ENCODE measurements at regions not wholly inside any gene's neighbourhood (a gene's known extent, or its start where the extent isn't known, plus 50 kb on each side); places are given as distances from the start of the nearest gene placed in this dataset.

DNA sequence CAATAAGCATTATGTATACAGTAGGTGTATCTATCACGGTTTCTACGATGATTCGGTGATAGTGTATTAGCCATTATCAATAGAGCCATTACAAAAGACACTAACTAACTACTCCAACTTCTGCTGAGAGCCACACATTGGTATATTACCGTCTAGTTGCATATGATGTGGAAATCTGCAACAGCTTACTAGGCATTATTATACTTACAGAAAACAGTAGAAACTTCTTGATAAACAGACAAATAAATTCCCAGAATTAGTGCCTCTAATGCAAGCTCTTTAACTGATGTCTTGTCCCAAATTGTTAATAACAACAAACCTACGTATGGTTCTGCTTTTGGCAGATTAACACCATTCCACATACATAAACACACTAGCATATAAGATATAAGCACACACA lies 1923.0 kb upstream of the PIK3C3 start (continued):
- TF ChIP-seq, protein P1, sequence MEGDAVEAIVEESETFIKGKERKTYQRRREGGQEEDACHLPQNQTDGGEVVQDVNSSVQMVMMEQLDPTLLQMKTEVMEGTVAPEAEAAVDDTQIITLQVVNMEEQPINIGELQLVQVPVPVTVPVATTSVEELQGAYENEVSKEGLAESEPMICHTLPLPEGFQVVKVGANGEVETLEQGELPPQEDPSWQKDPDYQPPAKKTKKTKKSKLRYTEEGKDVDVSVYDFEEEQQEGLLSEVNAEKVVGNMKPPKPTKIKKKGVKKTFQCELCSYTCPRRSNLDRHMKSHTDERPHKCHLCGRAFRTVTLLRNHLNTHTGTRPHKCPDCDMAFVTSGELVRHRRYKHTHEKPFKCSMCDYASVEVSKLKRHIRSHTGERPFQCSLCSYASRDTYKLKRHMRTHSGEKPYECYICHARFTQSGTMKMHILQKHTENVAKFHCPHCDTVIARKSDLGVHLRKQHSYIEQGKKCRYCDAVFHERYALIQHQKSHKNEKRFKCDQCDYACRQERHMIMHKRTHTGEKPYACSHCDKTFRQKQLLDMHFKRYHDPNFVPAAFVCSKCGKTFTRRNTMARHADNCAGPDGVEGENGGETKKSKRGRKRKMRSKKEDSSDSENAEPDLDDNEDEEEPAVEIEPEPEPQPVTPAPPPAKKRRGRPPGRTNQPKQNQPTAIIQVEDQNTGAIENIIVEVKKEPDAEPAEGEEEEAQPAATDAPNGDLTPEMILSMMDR (conservative IDR thresholded peaks at IDR 0.05; ENCODE audit: low read depth in 2 of 2): no peak
- no peak for TF ChIP-seq STAT1 (IDR thresholded peaks at IDR 0.05; ENCODE audit: unreplicated experiment)
- TF ChIP-seq ZNF114 (CRISPR knock-in tag; IDR thresholded peaks at IDR 0.05): no peak
- no peak for TF ChIP-seq JUNB (IDR thresholded peaks at IDR 0.05; ENCODE audit: unreplicated experiment)
- no peak for TF ChIP-seq NANOG (IDR thresholded peaks at IDR 0.05; ENCODE audit: borderline replicate concordance)

DNA sequence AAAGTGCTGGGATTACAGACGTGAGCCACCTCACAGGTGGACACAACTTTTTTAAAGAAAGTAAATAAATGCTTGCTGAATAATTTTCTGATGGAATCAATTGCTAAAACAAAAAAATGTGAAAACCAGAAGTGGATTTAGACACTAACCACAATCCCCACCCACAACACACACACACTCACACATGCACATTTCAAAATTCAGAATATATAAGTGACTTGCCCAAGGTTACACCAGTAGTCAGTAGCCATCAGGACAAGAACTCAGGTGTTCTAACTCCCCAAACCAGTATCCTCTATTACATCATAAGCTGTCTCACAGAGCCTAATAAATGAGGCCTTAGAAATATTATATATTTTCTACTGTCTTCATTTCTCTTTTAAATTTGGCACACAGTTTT lies 1923.6 kb upstream of the PIK3C3 start:
- Histone ChIP-seq H3K4me3 (no peak overlapping the region), H4K20me1 (replicated peaks; ENCODE audit: insufficient read depth) (no peaks in the 10 kb centered on the region), H3K4me1 (ENCODE audit: insufficient read depth) (no peaks in the 10 kb centered on the region), H3K27ac (ENCODE audit: low read depth) (no peak overlapping the region), H3K27me3 (ENCODE audit: insufficient read depth) (no peaks in the 10 kb centered on the region), H3K9me2 (ENCODE audit: insufficient read depth) (no peaks in the 10 kb centered on the region), H3K4me2 (no peak overlapping the region), H3F3A (replicated peaks; ENCODE audit: low read depth) (no peaks in the 10 kb centered on the region), H3K36me3 (ENCODE audit: insufficient read depth) (no peaks in the 10 kb centered on the region), H2AFZ (no peak overlapping the region), H3K79me2 (replicated peaks; ENCODE audit: insufficient read depth) (no peaks in the 10 kb centered on the region)
- ATAC-seq: no peak
- DNase-seq (ENCODE audit: low spot score): no peak
- H3K4me3 Mint-ChIP-seq: no peak overlapping the region
- no peaks in the 10 kb centered on the region; the same call in 2 of the 3 replicates for H3K9me3 Mint-ChIP-seq
- H3K4me1 Mint-ChIP-seq: no peaks in the 10 kb centered on the region
- no peaks in the 10 kb centered on the region for H3K36me3 Mint-ChIP-seq (ENCODE audit: low read depth)
- no peaks in the 10 kb centered on the region for H3K27me3 Mint-ChIP-seq (ENCODE audit: insufficient read depth, low read depth, poor library complexity)
- no peak overlapping the region for H3K27ac Mint-ChIP-seq
- TF ChIP-seq, protein P2, sequence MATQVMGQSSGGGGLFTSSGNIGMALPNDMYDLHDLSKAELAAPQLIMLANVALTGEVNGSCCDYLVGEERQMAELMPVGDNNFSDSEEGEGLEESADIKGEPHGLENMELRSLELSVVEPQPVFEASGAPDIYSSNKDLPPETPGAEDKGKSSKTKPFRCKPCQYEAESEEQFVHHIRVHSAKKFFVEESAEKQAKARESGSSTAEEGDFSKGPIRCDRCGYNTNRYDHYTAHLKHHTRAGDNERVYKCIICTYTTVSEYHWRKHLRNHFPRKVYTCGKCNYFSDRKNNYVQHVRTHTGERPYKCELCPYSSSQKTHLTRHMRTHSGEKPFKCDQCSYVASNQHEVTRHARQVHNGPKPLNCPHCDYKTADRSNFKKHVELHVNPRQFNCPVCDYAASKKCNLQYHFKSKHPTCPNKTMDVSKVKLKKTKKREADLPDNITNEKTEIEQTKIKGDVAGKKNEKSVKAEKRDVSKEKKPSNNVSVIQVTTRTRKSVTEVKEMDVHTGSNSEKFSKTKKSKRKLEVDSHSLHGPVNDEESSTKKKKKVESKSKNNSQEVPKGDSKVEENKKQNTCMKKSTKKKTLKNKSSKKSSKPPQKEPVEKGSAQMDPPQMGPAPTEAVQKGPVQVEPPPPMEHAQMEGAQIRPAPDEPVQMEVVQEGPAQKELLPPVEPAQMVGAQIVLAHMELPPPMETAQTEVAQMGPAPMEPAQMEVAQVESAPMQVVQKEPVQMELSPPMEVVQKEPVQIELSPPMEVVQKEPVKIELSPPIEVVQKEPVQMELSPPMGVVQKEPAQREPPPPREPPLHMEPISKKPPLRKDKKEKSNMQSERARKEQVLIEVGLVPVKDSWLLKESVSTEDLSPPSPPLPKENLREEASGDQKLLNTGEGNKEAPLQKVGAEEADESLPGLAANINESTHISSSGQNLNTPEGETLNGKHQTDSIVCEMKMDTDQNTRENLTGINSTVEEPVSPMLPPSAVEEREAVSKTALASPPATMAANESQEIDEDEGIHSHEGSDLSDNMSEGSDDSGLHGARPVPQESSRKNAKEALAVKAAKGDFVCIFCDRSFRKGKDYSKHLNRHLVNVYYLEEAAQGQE (IDR thresholded peaks at IDR 0.05; ENCODE audit: unreplicated experiment): no peak
- TF ChIP-seq STAT1 (IDR thresholded peaks at IDR 0.05; ENCODE audit: unreplicated experiment) (no peak), ZNF331 (CRISPR knock-in tag; IDR thresholded peaks at IDR 0.05; ENCODE audit: low read depth) (no peak), EZH2 (IDR thresholded peaks at IDR 0.05; ENCODE audit: low read depth, unreplicated experiment) (no peak), JUNB (IDR thresholded peaks at IDR 0.05; ENCODE audit: unreplicated experiment) (no peak), ZNF114 (CRISPR knock-in tag; IDR thresholded peaks at IDR 0.05) (no peak), POLR2AphosphoS5 (IDR thresholded peaks at IDR 0.05; ENCODE audit: low read depth) (no peak), CREB1 (CRISPR knock-in tag; IDR thresholded peaks at IDR 0.05; ENCODE audit: low read depth) (no peak)
- TF ChIP-seq, protein P3, sequence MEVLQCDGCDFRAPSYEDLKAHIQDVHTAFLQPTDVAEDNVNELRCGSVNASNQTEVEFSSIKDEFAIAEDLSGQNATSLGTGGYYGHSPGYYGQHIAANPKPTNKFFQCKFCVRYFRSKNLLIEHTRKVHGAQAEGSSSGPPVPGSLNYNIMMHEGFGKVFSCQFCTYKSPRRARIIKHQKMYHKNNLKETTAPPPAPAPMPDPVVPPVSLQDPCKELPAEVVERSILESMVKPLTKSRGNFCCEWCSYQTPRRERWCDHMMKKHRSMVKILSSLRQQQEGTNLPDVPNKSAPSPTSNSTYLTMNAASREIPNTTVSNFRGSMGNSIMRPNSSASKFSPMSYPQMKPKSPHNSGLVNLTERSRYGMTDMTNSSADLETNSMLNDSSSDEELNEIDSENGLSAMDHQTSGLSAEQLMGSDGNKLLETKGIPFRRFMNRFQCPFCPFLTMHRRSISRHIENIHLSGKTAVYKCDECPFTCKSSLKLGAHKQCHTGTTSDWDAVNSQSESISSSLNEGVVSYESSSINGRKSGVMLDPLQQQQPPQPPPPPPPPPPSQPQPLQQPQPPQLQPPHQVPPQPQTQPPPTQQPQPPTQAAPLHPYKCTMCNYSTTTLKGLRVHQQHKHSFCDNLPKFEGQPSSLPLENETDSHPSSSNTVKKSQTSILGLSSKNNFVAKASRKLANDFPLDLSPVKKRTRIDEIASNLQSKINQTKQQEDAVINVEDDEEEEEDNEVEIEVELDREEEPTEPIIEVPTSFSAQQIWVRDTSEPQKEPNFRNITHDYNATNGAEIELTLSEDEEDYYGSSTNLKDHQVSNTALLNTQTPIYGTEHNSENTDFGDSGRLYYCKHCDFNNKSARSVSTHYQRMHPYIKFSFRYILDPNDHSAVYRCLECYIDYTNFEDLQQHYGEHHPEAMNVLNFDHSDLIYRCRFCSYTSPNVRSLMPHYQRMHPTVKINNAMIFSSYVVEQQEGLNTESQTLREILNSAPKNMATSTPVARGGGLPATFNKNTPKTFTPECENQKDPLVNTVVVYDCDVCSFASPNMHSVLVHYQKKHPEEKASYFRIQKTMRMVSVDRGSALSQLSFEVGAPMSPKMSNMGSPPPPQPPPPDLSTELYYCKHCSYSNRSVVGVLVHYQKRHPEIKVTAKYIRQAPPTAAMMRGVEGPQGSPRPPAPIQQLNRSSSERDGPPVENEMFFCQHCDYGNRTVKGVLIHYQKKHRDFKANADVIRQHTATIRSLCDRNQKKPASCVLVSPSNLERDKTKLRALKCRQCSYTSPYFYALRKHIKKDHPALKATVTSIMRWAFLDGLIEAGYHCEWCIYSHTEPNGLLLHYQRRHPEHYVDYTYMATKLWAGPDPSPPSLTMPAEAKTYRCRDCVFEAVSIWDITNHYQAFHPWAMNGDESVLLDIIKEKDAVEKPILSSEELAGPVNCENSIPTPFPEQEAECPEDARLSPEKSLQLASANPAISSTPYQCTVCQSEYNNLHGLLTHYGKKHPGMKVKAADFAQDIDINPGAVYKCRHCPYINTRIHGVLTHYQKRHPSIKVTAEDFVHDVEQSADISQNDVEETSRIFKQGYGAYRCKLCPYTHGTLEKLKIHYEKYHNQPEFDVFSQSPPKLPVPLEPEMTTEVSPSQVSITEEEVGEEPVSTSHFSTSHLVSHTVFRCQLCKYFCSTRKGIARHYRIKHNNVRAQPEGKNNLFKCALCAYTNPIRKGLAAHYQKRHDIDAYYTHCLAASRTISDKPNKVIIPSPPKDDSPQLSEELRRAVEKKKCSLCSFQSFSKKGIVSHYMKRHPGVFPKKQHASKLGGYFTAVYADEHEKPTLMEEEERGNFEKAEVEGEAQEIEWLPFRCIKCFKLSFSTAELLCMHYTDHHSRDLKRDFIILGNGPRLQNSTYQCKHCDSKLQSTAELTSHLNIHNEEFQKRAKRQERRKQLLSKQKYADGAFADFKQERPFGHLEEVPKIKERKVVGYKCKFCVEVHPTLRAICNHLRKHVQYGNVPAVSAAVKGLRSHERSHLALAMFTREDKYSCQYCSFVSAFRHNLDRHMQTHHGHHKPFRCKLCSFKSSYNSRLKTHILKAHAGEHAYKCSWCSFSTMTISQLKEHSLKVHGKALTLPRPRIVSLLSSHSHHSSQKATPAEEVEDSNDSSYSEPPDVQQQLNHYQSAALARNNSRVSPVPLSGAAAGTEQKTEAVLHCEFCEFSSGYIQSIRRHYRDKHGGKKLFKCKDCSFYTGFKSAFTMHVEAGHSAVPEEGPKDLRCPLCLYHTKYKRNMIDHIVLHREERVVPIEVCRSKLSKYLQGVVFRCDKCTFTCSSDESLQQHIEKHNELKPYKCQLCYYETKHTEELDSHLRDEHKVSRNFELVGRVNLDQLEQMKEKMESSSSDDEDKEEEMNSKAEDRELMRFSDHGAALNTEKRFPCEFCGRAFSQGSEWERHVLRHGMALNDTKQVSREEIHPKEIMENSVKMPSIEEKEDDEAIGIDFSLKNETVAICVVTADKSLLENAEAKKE (CRISPR knock-in tag; IDR thresholded peaks at IDR 0.05): no peak
- TF ChIP-seq, protein P1 (conservative IDR thresholded peaks at IDR 0.05; ENCODE audit: low read depth in 2 of 2): no peak

All from GM23338 (cell line).